Activated CD8-positive, alpha-beta memory T cell treated with anti-CD3 and anti-CD28 coated beads, Interleukin-2, amount 50 U/mL, for 4 hours (primary cell): ENCODE measurements at regions not wholly inside any gene's neighbourhood (a gene's known extent, or its start where the extent isn't known, plus 50 kb on each side); places are given as distances from the start of the nearest gene placed in this dataset.
A peak's percentile ranks its signal among the peaks of the same experiment; 100 is the strongest.
"Not testable (repeated sequence)": the region's sequence is repeated elsewhere in the genome, so short reads cannot be mapped to it uniquely, and the experiment has no call there.

ENCODE experiments used
- DNase-seq: peaks from one replicate; pipeline ENCODE4 v3.0.0-alpha.2; 2020

DNA sequence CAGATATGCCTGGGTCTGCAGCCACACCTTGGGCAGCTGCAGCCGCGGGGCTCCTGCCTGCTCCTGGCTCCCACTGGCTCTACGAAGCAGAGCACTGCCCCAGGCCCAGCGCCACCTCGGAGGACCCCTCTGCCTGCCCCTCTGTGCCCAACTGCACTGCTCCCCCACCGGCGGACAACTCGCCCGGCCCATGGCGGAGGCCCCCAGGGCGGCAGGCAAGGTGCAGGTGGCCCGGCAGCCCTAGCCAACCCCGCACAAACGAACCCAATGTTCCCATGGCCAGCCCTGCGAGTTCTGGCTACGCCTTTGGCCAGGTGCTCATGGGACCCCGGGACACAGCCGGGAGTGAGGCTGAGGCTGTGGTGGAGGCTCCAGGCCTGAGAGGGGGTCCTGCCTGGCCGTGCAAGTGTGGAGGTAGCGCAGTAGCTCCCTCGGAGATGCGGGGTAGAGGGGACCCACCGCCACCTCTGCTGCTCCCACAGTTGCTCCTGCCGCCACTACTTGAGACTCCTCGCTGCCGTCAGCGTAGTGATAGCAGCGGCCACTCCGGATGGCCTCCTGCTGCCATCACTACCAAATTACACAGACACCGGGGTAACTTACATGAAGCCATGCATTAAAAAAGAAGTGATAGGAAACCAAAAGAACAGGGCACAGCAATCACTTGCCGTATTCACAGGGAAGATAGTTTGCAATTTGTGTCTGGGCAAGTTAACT lies 97.3 kb upstream of the SP4 start:
- no peak for DNase-seq

DNA sequence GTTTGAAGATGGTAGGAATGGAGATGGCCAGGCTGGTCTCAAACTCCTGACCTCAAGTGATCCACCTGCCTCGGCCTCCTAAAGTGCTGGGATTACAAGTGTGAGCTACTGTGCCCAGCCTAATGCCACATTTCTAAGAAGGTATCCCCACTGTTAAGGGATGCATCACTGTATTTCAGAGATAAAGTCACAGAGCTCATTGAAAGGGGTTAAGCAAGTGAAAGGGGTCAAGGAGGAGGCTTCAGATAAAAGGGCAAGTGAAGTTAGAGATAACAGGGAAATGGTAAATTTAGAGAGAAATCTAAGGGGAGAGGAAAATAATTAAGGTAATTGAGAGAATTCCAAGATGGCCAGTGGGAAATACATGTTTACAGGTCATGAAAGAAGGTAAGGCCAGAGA lies 93.0 kb upstream of the SP4 start:
- DNase-seq, result no peak

DNA sequence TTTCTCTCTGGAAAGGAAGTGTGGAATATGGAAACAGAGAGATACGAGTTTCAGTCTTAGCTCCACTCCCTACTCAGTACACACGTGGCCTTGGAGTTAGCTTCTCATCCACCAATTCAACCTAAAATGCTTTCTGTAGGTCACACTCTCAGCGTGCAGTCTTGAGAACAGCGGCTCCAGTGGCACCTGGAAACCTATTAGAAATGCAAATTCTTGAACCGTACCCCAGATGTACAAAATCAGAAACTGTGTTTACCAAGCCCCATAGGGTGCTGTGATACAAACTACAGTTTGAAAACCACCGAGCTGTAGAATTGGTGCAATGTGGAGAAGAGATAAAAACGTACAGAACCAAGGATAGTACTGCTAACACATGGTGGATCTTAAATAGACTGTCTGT lies 91.1 kb upstream of the SP4 start:
- DNase-seq, result no peak

DNA sequence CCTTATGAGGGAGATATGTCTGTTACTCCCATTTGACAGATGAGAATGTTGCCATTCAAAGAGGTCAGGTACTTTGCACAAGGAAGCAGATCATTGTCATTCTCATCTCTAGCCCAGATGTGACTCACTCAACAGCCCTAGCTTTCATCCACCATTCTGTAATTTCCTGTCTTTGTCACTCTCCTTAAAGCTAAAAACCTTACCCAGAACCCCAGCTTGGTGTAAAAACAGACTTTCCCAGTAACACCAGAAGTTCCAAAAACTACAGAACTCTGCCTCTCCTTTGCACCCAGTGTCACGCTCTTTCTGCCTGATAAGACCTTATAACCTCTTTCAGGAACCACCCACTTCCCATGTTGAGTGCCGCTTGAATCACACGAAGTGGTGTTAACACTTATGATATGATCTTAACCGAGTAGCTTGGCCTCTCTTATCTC lies 89.1 kb upstream of the SP4 start:
- DNase-seq, result peak; percentile 24

DNA sequence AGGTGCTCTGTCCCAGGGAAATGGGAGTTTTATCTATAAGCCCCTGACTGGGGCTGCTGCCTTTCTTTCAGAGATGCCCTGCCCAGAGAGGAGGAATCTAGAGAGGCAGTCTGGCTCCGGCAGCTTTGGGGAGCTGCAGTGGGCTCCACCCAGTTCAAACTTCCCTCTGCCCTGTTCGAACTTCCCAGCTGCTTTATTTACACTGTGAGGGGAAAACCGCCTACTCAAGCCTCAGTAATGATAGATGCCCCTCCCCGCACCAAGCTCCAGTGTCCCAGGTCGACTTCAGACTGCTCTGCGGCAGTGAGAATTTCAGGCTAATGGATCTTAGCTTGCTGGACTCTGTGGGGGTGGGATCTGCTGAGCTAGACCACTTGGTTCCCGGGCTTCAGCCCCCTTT lies 83.0 kb upstream of the SP4 start:
- not testable (repeated sequence) for DNase-seq

DNA sequence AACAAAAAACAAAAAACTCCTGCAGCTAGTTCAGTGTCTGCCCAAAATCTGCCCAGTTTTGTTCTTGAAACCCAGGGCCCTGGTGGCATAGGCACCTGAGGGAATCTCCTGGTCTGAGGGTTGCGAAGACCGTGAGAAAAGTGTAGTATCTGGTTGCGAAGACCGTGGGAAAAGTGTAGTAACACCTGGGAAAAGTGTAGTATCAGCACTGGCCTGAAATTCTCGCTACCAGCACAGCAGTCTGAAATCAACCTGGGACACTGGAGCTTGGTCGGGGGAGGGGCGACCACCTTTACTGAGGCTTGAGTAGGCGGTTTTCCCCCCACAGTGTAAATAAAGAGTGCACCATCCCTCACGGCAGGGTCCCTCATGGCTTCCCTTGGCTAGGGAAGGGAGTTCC lies 82.5 kb upstream of the SP4 start:
- no peak for DNase-seq

DNA sequence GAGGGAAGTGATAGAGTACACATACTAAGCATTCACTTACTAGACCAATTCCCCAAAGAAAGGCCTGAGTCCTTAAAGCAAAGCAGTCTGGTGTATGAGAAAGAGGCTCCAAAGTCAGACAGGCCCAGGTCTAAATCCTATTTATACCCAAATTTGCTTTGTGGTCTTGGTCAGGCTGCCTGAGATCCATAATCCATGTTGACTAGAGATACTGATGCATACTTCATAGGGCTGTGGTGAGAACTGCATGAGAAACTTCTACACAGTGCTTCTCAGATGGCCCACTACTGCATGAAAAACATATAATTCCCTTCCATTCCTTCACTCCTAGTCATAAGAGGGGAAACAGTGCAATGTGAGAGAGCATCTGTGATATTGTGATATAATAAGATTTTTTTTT lies 81.6 kb upstream of the SP4 start:
- DNase-seq, result no peak

DNA sequence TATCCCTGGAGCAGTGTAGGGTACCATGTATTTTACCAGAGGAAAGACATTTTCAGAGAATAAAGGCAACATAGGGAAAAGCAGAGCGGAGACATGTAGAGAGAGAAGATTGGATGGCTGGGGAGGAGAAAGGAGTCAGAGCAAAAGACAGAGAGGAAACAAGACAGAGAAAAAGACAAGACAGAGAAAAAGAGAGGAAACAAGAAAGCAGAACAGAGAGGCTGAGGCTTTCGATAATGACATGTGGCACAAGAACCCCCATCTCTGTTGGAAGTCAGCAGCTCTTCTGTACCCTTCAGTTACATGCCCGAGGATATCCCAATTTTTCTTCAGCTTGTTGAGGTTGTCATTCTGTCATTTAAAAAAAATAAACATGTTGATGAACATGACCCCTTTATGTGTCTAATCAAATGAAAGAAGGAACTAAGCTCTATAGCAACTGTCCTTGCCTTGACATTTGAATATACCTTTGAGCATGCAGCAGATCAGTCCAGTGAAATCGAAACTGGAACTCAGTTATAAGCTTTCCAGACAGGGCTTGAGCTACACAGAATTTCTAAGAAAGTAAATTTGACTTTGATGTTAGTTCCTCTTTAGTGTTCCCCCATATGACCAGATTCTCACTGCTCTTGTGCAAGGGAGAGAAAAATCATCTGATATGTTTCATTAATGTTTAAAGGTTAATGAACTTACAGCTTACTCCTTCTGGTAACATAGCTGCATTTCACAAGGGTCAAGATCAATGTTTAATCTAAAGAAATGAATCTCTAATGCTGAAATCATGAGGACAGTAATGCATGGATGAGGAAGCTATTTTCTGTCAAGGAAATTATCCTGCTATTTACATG lies 75.1 kb upstream of the SP4 start:
- DNase-seq, result no peak

DNA sequence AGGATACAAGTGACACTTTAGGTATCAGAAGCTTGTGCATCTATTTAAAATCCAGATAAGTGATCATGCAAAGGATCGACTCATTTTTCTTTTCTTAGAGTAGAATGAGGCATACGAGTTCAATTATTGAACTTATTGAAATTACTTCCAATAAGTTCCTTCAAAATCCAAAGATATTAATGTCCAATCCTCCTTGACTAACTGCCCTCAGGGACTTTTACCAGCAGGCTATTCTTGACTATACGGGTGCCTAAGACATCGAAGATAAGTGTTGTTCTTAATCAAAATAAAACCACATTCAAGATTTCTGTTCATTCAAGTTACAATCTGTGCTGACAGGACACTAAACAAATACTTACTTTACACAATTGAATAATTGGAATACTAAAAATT lies 74.5 kb upstream of the SP4 start:
- no peak for DNase-seq

DNA sequence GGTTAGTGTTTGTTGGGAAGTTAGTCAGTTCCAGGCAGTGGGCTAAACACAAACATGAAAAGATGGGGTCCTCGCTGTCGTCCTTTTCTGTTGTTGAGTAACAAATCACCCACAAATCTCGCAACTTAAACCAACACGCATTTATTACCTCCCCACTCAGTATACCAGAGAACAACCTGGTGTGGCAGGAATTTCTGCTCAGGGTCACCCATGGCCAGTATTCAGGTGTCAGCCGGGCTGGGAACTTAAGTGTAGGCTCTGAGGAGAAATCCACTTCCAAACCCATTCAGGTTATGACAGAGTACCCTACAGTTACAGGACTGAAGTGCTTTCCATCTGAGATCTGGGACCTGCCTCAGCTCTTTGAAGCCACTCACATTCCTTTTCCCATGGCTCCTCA lies 73.6 kb upstream of the SP4 start:
- no peak for DNase-seq

DNA sequence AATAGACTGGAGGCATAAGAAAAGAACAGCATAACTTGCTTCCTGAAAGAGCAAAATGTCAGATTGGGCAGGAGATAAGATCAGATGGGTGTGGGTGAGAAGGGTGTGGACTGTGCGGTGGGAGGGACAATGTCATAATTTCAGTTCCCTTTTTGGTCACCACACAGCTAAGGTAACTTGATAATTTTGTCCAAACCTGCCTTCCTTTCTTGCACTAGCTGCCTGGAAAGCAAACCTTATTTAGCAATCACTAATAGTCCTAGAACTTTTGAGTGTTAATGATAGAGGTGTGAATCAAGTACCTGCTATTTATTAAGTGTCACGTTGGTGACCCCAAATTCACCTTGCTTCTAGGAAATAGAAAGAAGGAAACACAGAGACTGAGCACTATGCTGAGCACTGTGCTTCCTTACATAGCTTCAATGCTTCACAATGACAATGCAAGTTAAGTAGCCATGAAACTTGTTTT lies 72.4 kb upstream of the SP4 start:
- peak; percentile 27 for DNase-seq

DNA sequence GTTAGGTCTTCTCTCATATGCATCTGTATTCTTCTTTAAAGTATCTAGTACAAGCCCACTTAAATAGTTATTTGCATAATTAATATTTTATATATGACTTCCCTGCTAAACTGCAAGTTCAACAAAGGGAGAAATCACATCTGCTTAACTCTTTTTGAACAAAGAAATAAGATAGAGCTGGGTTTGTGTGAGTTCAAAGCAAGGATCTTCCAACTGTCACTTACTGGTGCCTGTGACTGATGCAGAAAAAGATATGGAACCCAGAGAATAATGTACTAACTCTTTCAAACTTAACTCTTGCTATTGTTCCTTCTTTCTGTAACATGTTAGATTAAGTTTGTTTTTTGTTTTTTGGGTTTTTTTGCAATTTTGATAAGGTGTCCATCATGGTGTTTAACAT lies 71.3 kb upstream of the SP4 start:
- DNase-seq, result no peak

DNA sequence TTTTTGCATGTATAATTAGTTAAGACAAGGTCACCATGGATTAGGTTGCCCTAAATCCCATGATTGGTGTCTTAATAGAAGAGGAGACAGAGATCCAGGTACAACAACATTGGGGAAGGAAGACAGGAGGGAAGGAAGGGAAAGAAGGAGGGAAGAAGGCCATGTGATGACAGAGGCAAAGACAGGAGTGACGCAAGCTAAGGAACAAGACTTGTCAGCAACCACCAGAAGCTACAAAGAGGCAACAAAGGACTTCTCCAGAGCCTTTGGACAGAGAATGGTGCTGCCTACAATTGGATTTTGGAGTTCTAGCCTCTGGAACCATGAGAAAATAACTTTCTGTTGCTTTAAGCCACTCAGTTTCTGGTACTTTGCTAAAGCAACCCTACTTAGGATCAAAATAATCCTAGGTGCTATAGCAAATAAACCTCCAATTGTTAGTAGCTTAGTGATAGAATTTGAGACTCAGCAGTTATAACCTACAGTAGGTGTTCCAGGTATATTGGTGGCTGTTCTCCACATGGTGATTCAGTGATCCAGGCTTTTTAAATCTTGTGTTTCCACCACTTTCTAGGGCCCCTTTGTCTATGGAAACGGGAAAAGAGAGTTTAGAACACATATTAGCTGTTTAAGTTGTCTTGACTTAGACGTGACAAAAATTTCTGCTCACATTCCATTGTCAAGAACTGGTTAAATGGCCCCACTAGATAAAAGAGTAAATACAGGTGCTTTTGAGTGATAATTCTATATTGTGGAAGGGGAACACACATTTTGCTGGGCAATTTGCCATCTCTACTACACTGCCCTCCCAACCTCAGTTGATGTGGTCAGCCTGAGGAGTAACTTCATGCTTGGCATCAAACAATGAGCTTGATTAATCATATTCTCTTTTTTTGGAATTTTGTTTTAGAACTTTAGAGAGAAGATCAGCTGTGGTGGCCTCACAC lies 70.5 kb upstream of the SP4 start:
- no peak for DNase-seq

DNA sequence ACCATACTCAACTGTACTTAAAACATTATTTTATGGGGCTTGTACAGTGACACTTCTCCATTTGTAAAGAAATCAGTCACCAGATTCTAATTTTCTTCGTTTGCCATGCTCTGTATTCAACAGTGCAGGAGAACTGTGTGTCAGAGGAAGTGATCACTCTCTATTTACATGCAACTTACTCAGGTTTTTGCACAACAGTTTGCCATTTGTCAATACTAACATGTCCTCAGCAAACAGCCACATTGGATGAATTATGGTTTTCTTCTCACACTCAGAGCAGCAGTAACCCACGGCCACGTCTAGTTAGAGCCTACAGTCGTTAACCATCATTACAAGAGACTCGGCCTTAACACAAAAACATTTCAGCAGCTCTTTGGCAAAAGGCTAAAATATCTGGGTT lies 69.2 kb upstream of the SP4 start:
- DNase-seq, result no peak

DNA sequence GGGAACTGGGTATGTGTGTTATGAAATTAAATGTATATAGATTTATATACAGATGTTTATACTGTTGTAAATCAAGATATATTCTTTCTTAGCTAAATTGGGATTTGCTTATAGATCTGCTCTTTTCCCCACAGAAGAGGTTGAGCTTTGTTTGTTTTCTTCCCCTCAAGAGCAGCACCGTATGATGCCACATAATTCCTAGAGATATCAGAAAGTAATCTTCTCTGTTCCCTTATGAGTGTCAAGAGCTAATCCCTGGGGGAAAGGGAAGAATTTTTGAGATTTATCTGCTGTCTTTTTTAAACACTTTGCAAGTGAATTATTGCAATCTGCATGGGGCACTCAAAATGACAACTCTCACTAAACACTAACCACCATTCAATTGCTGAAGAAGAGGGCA lies 68.7 kb upstream of the SP4 start:
- no peak for DNase-seq

DNA sequence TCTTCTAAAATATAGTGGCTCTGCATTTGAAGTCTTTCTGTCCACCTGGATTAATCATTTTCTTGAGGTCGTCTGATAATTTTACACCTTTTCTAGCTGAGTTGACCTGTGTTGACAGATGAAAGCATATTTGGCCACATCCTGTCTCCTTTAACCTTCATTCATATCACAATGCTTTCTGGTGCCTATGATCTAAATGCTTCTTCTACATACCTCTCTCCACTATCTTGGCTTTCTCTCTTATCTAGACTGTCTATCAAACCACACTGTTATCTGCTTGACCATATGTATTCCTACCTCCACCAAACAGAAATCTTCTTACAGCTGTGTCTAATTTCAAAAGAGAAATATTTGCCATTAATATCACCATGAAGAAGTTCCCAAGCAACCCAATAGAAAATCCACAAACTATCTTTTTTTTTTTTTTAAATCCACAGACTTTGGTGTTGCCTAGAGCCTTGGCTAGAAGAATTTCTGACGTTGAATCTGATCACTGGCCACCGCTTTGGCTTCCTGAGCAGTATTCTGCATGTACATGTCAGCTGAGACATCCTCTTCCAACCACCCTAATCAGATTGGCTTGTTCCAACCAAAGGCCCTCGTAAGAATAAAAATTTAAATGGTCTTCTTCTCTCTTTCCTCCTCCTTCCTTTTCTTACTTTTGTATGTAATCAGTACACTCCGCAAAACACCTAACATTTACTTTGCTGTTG lies 66.3 kb upstream of the SP4 start:
- DNase-seq, result no peak

DNA sequence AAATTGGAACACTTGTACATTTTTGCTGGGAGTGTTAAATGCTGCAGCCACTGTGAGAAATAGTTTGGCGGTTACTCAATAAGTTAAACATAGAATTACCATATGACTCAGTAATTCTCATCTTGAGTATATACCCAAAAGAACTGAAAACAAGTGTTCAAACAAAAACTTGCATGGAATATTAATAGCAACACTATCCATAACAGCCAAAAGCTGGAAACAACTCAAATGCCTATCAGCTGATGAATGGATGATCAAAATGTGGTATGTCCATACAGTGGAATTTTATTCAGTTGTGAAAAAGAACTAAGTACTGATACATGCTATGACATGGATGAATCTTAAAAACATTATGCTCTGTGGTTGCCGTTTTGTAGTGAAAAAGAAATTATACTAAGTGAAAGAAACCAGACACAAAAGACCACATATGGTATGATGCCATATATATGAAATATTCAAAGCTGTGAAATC lies 63.0 kb upstream of the SP4 start:
- no peak for DNase-seq

DNA sequence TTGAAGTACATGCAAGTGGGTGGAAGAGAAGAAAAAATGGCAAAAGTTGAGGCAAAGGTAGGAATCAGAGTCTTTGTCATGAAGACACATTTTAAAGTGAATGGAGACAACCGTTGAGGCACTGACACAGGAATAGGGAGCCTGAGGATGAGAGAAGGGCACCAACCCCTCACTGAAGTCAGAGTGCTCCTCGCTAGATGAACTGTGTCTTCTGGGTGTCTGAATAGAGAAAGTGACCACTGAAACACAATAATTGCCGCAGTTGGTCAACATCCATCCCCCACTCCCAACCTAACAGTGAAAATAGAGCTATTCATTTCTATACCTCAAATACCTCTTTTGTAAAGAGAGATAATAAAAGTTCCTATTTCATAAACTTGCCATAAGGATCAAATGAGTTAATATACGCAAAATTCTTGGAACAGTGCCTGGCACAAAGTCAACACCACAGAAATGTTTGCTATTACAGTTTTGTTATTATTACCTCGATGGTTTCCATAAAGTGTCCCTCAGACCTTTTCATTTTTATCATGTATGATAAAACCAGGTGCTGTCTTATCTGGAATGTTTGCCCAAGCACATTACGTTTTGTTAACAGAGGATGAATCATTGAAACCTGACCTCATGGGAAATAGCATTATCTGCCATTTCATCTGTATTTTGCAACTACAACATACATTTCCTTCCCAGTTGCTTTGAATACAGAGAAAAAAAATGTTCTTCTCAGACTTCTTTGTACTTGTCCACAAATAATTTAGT lies 61.8 kb upstream of the SP4 start:
- DNase-seq, result no peak

DNA sequence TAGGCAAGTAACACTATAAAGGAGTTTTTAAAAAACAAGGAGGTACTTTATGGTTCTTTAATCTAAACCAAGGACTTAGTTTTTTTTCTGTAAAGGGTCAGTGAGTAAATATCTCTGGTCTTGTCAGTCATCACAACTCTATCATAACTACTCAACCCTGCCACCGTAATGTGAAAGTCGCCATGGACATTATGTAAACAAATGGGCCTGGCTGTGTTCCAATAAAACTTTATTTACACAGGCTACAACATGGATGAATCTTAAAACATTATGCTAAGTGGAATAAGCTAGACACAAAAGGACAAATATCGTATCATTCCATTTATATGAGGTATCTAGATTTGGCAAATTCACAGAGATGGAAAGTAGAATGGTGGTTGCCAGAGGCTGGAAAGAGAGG lies 60.8 kb upstream of the SP4 start:
- DNase-seq, result no peak

DNA sequence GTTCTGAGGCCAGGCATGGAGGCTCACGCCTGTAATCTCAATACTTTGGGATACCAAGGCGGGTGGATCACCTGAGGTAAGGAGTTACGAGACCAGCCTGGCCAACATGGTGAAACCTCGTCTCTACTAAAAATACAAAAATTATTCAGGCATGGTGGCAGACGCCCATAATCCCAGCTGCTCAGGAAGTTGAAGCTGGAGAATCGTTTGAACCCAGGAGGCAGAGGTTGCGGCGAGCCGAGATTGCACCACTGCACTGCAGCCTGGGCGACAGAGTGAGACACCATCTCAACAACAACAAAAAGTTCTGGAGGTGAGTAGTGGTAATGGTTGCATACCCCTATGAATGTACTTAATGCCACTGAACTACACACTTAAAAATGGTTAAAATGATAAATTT lies 60.3 kb upstream of the SP4 start:
- no peak for DNase-seq

DNA sequence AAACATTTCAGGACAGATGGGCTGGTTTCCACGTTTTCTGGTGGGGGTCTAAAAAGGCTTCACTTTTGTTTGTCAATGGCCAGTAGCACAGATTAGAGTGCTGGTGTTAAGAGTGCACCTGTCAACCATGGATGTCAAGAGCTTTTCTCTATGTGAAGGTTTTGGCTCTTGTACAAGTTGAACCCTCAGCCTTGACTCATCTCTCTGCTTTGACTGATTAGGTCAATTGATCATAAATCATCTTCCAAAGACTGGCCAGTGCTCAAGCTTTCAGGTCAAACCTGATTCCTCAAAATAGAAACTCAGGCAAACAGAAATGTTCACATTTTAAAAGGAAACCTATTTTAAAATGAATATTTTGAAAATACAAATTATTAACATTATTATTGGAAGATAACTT lies 59.6 kb upstream of the SP4 start:
- DNase-seq, result no peak
